Transverse colon (tissue), 4 donors: ENCODE measurements at regions not wholly inside any gene's neighbourhood (a gene's known extent, or its start where the extent isn't known, plus 50 kb on each side); places are given as distances from the start of the nearest gene placed in this dataset.

ENCODE experiments used
- DNase-seq: peaks from one replicate; pipeline ENCODE4 v3.0.0-alpha.2; 2019
- H3K27ac ChIP-seq, 4 donors: fragments of 200-600 bp; sonication (generic); 2 replicates each; pipeline ENCODE4 v1.5.1; 2016 to 2018; ENCODE audit warnings: inconsistent platforms in 4 of 4
- H3K27me3 ChIP-seq: fragments of 200-600 bp; sonication (generic); 2 replicates; pipeline ENCODE4 v1.5.1; 2017; ENCODE audit warnings: inconsistent platforms
- H3K36me3 ChIP-seq, 4 donors: fragments of 200-600 bp; sonication (generic); 2 replicates each; pipeline ENCODE4 v1.5.1; 2017 to 2019; ENCODE audit warnings: inconsistent platforms in 4 of 4
- H3K4me1 ChIP-seq, 4 donors: fragments of 200-600 bp; sonication (generic); 2 replicates each; pipeline ENCODE4 v1.5.1; 2017 to 2020; ENCODE audit warnings: inconsistent platforms in 4 of 4
- H3K4me3 ChIP-seq, 4 donors: fragments of 200-600 bp; sonication (generic); 1 replicate in 1 of 4; 2 replicates in 3 of 4; pipeline versions ENCODE4 v1.5.1 to v1.6.1; 2017 to 2019; ENCODE audit warnings: inconsistent platforms in 4 of 4
- H3K9me3 ChIP-seq, 2 donors: fragments of 200-600 bp; sonication (generic); 2 replicates each; pipeline ENCODE4 v1.5.1; 2017 to 2019; ENCODE audit warnings: inconsistent platforms in 2 of 2
- EP300 ChIP-seq: sonication (generic); formaldehyde crosslinking; IDR thresholded peaks from one replicate; pipeline ENCODE4 v1.6.1; 2017; ENCODE audit warnings: antibody characterized with exemption, low read depth
- POLR2A ChIP-seq: fragments of 450-650 bp; IDR thresholded peaks from one replicate; pipeline ENCODE4 v1.6.1; 2016; ENCODE audit warnings: antibody characterized with exemption, mild to moderate bottlenecking, moderate library complexity
- POLR2AphosphoS5 ChIP-seq, 3 donors: sonication (generic); formaldehyde crosslinking; IDR thresholded peaks; one replicate each; pipeline ENCODE4 v1.6.1; 2016; ENCODE audit warnings: antibody characterized with exemption in 3 of 3
- WGBS, 2 donors: methylation state at CpG; one replicate each; pipeline ENCODE4 v1.1.5; 2018; ENCODE audit warnings: low coverage in 1 of 2; 5-methylcytosine and 5-hydroxymethylcytosine counted together
- in situ Hi-C, 4 donors: fragments of 200-750 bp; cut with MboI; loops; one replicate each; pipeline versions ENCODE4 v1.15.0 to v1.15.1; 2017; ENCODE audit warnings: low sequenced_read_pairs in 3 of 4, low pct_ligation_motif_present in 1 of 4, low pct_unique_long_range_greater_than_20kb in 1 of 4
- intact Hi-C: fragments of 100-400 bp; cut with DNase I; formaldehyde crosslinking; loops from one replicate; pipeline ENCODE4 v1.15.1; 2023; ENCODE audit warnings: low total_unique reads
- TF ChIP-seq, protein P1 (sequence below), 5 experiments: fragments of 200-600 bp in 3 of 5; fragments of 450-650 bp in 2 of 5; sonication (generic) in 3 of 5; IDR thresholded peaks; 1 replicate in 2 of 5; 2 replicates in 3 of 5; pipeline ENCODE4 v1.5.1; 2016 to 2017; ENCODE audit warnings: antibody characterized with exemption in 5 of 5, inconsistent platforms in 3 of 5, mild to moderate bottlenecking in 2 of 5, moderate library complexity in 1 of 5

DNA sequence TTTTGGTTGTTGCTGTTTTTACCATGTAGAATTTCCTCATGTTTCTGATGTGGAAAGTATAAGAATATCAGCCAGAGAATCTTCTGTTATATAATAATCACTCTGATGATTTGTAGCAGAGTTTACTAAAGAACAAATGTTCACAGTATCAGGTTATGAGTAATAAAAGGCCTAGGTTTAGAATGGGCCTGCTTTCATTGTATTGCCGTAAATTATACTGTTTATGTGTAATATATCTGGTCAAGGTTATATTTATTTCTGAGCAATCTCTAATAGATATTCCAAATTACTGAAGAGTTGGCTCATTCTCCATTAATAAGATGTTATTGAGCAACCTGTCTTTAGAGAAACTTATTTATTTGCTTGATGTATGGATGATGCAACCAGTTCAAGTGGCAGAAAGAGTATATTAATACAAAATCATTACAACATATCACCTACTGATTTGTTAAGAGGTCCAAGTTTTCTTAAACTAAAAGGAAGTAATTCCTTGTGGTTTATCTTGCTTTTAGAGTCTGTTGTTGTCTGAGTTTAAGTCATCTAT lies 649.4 kb upstream of the CXADR start:
- Histone ChIP-seq H3K4me1 (no peaks in the 10 kb centered on the region), H3K36me3 (no peaks in the 10 kb centered on the region), H3K4me3 (no peak overlapping the region), H3K27ac (no peak overlapping the region), H3K9me3 (no peaks in the 10 kb centered on the region), H3K27me3 (no peaks in the 10 kb centered on the region)
- intact Hi-C loops, result no loop called here
- TF ChIP-seq POLR2A, result no peak
- TF ChIP-seq, protein P1, sequence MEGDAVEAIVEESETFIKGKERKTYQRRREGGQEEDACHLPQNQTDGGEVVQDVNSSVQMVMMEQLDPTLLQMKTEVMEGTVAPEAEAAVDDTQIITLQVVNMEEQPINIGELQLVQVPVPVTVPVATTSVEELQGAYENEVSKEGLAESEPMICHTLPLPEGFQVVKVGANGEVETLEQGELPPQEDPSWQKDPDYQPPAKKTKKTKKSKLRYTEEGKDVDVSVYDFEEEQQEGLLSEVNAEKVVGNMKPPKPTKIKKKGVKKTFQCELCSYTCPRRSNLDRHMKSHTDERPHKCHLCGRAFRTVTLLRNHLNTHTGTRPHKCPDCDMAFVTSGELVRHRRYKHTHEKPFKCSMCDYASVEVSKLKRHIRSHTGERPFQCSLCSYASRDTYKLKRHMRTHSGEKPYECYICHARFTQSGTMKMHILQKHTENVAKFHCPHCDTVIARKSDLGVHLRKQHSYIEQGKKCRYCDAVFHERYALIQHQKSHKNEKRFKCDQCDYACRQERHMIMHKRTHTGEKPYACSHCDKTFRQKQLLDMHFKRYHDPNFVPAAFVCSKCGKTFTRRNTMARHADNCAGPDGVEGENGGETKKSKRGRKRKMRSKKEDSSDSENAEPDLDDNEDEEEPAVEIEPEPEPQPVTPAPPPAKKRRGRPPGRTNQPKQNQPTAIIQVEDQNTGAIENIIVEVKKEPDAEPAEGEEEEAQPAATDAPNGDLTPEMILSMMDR (IDR thresholded peaks at IDR 0.05), result no peak
- TF ChIP-seq POLR2AphosphoS5 (IDR thresholded peaks at IDR 0.05), result no peak
- no peak for TF ChIP-seq EP300
- in situ Hi-C loops, result no loop called here
- 85 to 89% methylated on average over 1 of the region's 1 CpG for WGBS, 2 donors
- DNase-seq, result no peak

DNA sequence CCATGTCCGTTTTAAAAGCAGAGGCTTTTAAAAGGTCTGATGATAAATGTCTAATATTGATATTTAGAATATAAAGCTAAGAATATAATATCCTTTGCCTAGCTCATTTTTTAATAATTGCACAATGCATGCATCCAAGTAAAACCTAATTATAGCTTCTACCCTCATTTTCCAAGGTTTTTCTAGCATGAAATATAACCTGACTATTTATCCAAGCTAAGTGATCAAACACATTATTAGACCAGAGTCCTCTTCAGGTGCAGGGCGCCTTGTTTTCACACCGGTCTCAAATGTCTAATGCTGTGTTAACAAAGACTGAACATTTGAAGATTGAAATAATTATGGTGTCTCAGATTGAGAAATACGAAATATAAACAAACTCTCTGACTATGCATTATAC lies 648.9 kb upstream of the CXADR start:
- H3K36me3 ChIP-seq, result no peaks in the 10 kb centered on the region
- in situ Hi-C loops, result no loop called here
- 80 to 81% methylated on average over 4 of the region's 4 CpGs for WGBS, 2 donors
- no peaks in the 10 kb centered on the region for H3K4me1 ChIP-seq
- DNase-seq, result no peak
- no peaks in the 10 kb centered on the region for H3K27me3 ChIP-seq
- intact Hi-C loops, result no loop called here
- no peak overlapping the region for H3K27ac ChIP-seq
- H3K4me3 ChIP-seq, result no peak overlapping the region
- TF ChIP-seq EP300 (no peak), POLR2AphosphoS5 (IDR thresholded peaks at IDR 0.05) (no peak), POLR2A (no peak)
- TF ChIP-seq, protein P1 (IDR thresholded peaks at IDR 0.05), result no peak
- H3K9me3 ChIP-seq, result no peaks in the 10 kb centered on the region

DNA sequence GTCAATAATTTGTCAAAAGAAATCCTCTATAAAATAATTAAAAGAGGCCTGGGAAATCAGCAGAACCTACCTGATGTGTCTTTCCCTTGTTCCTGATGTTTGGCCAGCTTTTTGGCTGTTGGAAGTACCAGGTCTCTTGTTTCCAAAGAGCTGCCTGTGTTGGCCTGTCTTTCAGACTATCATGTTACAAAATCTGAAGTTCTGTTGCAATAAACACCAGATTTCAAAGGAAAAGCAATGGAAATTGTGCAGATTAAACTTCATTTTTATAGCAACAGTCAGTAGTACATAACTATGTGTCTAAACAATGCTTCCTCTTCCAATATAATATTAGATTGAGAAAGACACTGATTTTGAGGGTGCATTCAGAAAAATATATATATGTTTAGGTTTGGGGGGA lies 647.2 kb upstream of the CXADR start:
- in situ Hi-C loops, result no loop called here
- H3K36me3 ChIP-seq, result no peaks in the 10 kb centered on the region
- H3K27ac ChIP-seq, result no peak overlapping the region
- H3K4me3 ChIP-seq, result no peak overlapping the region
- intact Hi-C loops, result no loop called here
- H3K9me3 ChIP-seq, result no peaks in the 10 kb centered on the region
- no peak for DNase-seq
- no peak for TF ChIP-seq POLR2A
- no peaks in the 10 kb centered on the region for H3K4me1 ChIP-seq
- H3K27me3 ChIP-seq, result no peaks in the 10 kb centered on the region

DNA sequence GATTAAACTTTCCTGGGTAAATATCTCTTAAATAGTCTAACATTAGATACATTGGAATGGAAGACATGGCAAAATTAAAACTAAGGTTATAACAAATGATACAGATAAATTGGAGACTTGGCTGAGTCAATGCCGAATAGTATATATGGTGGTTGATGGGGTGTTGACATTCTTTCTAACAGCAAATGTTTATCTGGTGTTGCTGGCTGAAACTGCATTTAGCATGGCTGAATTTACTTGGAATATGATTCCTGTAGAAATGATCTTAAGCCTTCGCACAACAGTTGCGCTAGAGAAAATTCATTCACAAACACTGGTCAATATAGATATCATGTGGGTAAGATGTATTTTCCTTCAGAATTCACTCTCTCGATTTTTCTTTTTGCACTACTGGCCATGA lies 646.0 kb upstream of the CXADR start:
- Histone ChIP-seq H3K4me3 (no peak overlapping the region), H3K27ac (no peak overlapping the region), H3K4me1 (no peaks in the 10 kb centered on the region), H3K36me3 (no peaks in the 10 kb centered on the region), H3K27me3 (no peaks in the 10 kb centered on the region), H3K9me3 (no peaks in the 10 kb centered on the region)
- in situ Hi-C loops (no loop called here), intact Hi-C loops (no loop called here)
- no peak for DNase-seq
- no peak for TF ChIP-seq POLR2AphosphoS5 (IDR thresholded peaks at IDR 0.05)
- 90 to 92% methylated on average over 3 to 4 of the region's 4 CpGs for WGBS, 2 donors

DNA sequence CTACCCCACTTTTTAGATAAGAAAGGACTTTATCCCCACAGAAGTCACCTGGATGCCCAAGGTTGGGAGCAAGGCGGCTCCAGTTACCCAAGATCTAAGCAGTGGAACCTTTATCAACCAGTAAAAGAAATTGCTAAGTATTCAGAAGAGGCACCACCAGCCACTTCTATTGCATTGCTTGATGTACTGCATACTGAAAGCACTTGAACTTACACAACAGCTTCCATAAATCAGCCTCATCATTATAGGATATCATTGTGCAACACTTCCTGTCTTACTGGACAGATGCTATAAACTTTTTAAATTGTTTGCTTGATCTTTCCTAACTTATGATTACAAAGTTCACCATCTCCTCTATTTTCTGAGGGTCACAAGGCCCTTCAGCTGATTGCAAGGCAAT lies 642.7 kb upstream of the CXADR start:
- H3K4me1 ChIP-seq, result no peaks in the 10 kb centered on the region
- H3K4me3 ChIP-seq, result no peak overlapping the region
- TF ChIP-seq, protein P1 (IDR thresholded peaks at IDR 0.05), result no peak
- TF ChIP-seq EP300 (no peak), POLR2A (no peak), POLR2AphosphoS5 (IDR thresholded peaks at IDR 0.05) (no peak)
- H3K36me3 ChIP-seq, result no peaks in the 10 kb centered on the region
- in situ Hi-C loops, result no loop called here
- H3K27me3 ChIP-seq, result no peaks in the 10 kb centered on the region
- H3K27ac ChIP-seq, result no peak overlapping the region
- intact Hi-C loops, result no loop called here
- WGBS, 2 donors, result 70% methylated on average over 1 of the region's 1 CpG; no CpG with 5 or more reads in 1 of the 2 donors
- no peaks in the 10 kb centered on the region for H3K9me3 ChIP-seq
- DNase-seq, result no peak
